Esophagus squamous epithelium (tissue), 5 donors: ENCODE measurements at regions not wholly inside any gene's neighbourhood (a gene's known extent, or its start where the extent isn't known, plus 50 kb on each side); places are given as distances from the start of the nearest gene placed in this dataset.

Experiments used
- DNase-seq: peaks from one replicate; lab custom pipeline; 2025; lab: John Stamatoyannopoulos, UW
- H3K27ac ChIP-seq, 4 donors: fragments of 200-600 bp; sonication (generic); one replicate each; pipeline ENCODE4 v1.5.1; 2016 to 2019; ENCODE audit warnings: mild to moderate bottlenecking in 1 of 4
- H3K27me3 ChIP-seq, 4 donors: fragments of 200-600 bp; sonication (generic); 1 replicate in 3 of 4; 2 replicates in 1 of 4; pipeline versions ENCODE4 v1.5.1 to v1.6.0; 2017 to 2021; ENCODE audit warnings: antibody characterized with exemption in 1 of 4
- H3K36me3 ChIP-seq, 3 donors: fragments of 200-600 bp; sonication (generic); one replicate each; pipeline ENCODE4 v1.5.1; 2016 to 2019
- H3K4me1 ChIP-seq, 3 donors: fragments of 200-600 bp; sonication (generic); one replicate each; pipeline ENCODE4 v1.5.1; 2017 to 2019
- H3K4me3 ChIP-seq, 4 donors: fragments of 200-600 bp; sonication (generic); 1 replicate in 3 of 4; 2 replicates in 1 of 4; pipeline ENCODE4 v1.5.1; 2016 to 2019; ENCODE audit warnings: mild to moderate bottlenecking in 2 of 4, moderate library complexity in 1 of 4
- H3K9me3 ChIP-seq, 3 donors: fragments of 200-600 bp; sonication (generic); one replicate each; pipeline ENCODE4 v1.5.1; 2016 to 2019
- POLR2A ChIP-seq, 4 donors: fragments of 450-650 bp; IDR thresholded peaks; one replicate each; pipeline ENCODE4 v1.6.1; 2017; ENCODE audit warnings: antibody characterized with exemption in 4 of 4, mild to moderate bottlenecking in 4 of 4, moderate library complexity in 3 of 4
- WGBS, 2 donors: methylation state at CpG; one replicate each; pipeline ENCODE4 v1.1.5; 2018; 5-methylcytosine and 5-hydroxymethylcytosine counted together
- intact Hi-C: fragments of 100-400 bp; cut with DNase I; formaldehyde crosslinking; loops from one replicate; pipeline ENCODE4 v1.15.0; 2022
- TF ChIP-seq, protein P1 (sequence below), 6 experiments: fragments of 450-650 bp in 4 of 6; fragments of 200-600 bp in 2 of 6; sonication (generic) in 2 of 6; IDR thresholded peaks; one replicate each; pipeline ENCODE4 v1.5.1; 2016 to 2019; ENCODE audit warnings: antibody characterized with exemption in 6 of 6, mild to moderate bottlenecking in 4 of 6, moderate library complexity in 4 of 6
- donor health status: DM: yes; HTN: yes; CAD: no.

DNA sequence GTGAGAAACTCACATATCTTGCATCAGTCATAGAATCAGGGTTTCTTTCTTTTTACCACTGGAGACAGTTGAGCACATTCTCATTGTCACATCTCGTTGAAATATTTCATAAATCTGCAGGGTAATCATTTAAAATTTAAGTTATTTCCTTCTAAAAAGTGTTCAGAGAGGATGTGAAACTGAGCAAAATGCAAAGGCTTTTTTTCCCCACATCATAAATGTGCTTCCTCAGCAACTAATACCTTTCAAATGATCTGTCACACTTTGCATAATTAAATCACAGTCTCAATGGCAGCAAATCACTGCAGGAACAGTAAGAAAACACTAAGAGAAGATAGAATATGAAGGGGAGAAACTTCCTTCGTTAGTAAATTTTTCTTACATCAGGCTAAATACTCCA lies 187.5 kb downstream of the EVX1 start:
- no peaks in the 10 kb centered on the region for H3K4me1 ChIP-seq
- 41 to 63% methylated on average over 2 of the region's 2 CpGs for WGBS, 2 donors
- no peak overlapping the region for H3K4me3 ChIP-seq
- intact Hi-C loops = no loop called here
- peaks cover 0 to 12% (median 0%) of the 10 kb centered on the region in 4 donors for H3K27me3 ChIP-seq
- no peak for TF ChIP-seq POLR2A (IDR thresholded peaks at IDR 0.05)
- TF ChIP-seq, protein P1, sequence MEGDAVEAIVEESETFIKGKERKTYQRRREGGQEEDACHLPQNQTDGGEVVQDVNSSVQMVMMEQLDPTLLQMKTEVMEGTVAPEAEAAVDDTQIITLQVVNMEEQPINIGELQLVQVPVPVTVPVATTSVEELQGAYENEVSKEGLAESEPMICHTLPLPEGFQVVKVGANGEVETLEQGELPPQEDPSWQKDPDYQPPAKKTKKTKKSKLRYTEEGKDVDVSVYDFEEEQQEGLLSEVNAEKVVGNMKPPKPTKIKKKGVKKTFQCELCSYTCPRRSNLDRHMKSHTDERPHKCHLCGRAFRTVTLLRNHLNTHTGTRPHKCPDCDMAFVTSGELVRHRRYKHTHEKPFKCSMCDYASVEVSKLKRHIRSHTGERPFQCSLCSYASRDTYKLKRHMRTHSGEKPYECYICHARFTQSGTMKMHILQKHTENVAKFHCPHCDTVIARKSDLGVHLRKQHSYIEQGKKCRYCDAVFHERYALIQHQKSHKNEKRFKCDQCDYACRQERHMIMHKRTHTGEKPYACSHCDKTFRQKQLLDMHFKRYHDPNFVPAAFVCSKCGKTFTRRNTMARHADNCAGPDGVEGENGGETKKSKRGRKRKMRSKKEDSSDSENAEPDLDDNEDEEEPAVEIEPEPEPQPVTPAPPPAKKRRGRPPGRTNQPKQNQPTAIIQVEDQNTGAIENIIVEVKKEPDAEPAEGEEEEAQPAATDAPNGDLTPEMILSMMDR (IDR thresholded peaks at IDR 0.05) = no peak
- H3K36me3 ChIP-seq = no peaks in the 10 kb centered on the region
- H3K9me3 ChIP-seq = no peaks in the 10 kb centered on the region
- no peak for DNase-seq
- H3K27ac ChIP-seq = no peak overlapping the region

DNA sequence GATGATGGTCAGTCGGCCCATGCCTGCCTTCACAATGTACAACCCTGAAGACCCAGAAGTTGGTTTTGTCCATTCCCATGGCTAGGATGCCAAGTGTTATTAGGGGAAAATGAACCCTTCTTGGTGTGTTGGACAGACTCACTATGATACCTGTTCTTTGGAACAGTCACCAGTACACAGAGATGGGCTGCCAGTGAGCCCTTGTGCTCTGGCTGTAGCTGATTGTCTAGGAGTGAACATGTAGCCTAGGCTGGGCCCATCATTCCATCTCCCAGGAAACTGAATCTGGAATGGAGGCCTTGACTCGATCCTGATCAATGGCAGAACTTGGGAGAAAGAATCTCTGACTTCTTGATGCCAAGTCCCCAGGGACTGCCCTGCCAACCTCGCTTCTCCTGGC lies 188.9 kb downstream of the EVX1 start:
- WGBS, 2 donors = 78 to 81% methylated on average over 3 of the region's 3 CpGs
- no peaks in the 10 kb centered on the region for H3K36me3 ChIP-seq

DNA sequence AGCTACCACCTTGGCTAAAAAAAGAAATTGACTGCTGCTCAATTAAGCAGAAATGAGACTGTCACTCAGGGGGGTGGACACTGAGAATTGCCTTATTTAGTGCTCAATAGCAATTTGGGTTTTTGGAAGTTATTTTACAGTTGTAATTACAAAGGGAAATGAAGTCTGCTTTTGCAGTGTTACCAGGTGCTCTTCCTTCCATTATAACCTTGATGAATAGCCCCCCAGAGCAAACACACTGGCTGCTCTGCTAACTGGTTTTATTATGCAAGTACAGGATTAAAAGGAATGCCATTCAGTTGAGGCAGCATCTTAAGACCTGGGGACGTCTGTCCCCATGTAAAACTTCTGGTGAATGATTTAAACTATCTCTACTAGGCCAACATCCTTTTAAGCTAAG lies 191.0 kb downstream of the EVX1 start:
- Histone ChIP-seq H3K4me1 (no peaks in the 10 kb centered on the region), H3K4me3 (no peak overlapping the region), H3K36me3 (no peaks in the 10 kb centered on the region), H3K9me3 (no peaks in the 10 kb centered on the region), H3K27ac (no peak overlapping the region), H3K27me3 (no peaks in the 10 kb centered on the region)
- TF ChIP-seq POLR2A (IDR thresholded peaks at IDR 0.05) = no peak
- TF ChIP-seq, protein P1 (IDR thresholded peaks at IDR 0.05) = no peak
- intact Hi-C loops = no loop called here
- DNase-seq = no peak
- 63 to 71% methylated on average over 1 of the region's 1 CpG for whole genome bisulfite sequencing, 2 donors

More for the DNA sequence above, 188.9 kb downstream of the EVX1 start:
- Histone ChIP-seq H3K27me3 (peaks cover 0 to 4% (median 0%) of the 10 kb centered on the region in 4 donors), H3K9me3 (no peaks in the 10 kb centered on the region), H3K27ac (no peak overlapping the region), H3K4me1 (no peaks in the 10 kb centered on the region), H3K4me3 (no peak overlapping the region)
- intact Hi-C loops = no loop called here
- TF ChIP-seq POLR2A (IDR thresholded peaks at IDR 0.05) = no peak
- TF ChIP-seq, protein P1 (IDR thresholded peaks at IDR 0.05) = no peak
- DNase-seq = no peak

DNA sequence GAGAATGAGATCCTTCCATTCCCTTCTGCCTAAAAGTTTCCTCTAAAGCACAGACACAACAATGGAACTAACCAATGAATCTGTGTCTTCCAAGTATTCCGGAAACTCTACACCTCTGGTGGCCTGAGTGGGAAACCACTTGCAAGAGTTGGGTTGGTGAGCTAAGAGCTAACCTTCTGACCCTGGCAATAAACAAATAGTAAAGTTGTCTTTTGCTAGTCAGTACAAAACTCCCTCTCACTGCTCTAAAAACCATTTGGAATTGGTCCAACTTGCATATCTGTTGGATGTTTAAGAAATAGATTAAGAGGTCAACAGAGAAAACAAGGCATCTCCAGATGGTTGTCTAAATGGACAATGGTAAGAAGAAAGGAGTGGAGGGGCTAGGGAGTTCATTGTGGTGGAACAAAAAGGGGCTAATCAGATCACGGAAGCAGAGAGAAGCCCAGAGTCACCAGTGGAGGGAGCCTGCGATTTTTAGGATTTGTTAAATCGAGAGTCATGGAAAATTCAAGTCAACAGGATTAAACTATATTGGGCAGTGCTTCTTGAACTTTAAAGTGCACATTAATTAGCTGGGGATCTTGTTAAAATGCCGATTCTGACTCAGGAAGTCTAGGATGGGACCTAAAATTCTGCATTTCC lies 192.3 kb downstream of the EVX1 start:
- Histone ChIP-seq H3K9me3 (no peaks in the 10 kb centered on the region), H3K4me3 (no peak overlapping the region), H3K27ac (no peak overlapping the region), H3K36me3 (no peaks in the 10 kb centered on the region), H3K4me1 (no peaks in the 10 kb centered on the region), H3K27me3 (no peaks in the 10 kb centered on the region)
- 58 to 72% methylated on average over 4 to 5 of the region's 5 CpGs for WGBS, 2 donors
- TF ChIP-seq POLR2A (IDR thresholded peaks at IDR 0.05) = no peak
- TF ChIP-seq, protein P1 (IDR thresholded peaks at IDR 0.05) = no peak
- no peak for DNase-seq
- intact Hi-C loops = no loop called here

DNA sequence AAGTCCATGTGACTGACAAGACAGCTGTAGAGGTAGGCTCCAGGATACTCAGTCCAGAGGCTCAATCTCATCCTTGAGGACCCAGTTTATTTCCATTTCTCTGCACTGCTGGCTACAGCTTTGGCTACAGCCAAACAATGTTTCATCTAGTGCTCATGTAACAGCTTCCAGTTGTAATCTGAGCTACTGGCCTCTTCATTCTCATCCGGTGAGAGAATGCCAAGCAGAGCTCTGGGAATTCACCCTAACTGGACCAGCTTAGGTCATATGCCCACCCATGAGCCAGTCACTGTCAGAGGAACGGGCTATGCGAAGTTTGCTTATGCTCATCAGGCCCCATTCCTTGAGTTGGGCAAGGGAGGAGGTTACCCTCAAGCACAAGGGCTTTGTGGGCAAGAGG lies 192.9 kb downstream of the EVX1 start:
- Histone ChIP-seq H3K9me3 (no peaks in the 10 kb centered on the region), H3K4me3 (no peak overlapping the region), H3K4me1 (no peaks in the 10 kb centered on the region), H3K27ac (no peak overlapping the region), H3K27me3 (no peaks in the 10 kb centered on the region), H3K36me3 (no peaks in the 10 kb centered on the region)
- no peak for DNase-seq
- 36 to 48% methylated on average over 2 to 3 of the region's 3 CpGs for WGBS, 2 donors
- no peak for TF ChIP-seq POLR2A (IDR thresholded peaks at IDR 0.05)
- TF ChIP-seq, protein P1 (IDR thresholded peaks at IDR 0.05) = no peak
- intact Hi-C loops = no loop called here
